ENCODE measurements at regions not wholly inside any gene's neighbourhood (a gene's known extent, or its start where the extent isn't known, plus 50 kb on each side); places are given as distances from the start of the nearest gene placed in this dataset.
"Not testable (repeated sequence)": the region's sequence is repeated elsewhere in the genome, so short reads cannot be mapped to it uniquely, and the experiment has no call there.

DNA sequence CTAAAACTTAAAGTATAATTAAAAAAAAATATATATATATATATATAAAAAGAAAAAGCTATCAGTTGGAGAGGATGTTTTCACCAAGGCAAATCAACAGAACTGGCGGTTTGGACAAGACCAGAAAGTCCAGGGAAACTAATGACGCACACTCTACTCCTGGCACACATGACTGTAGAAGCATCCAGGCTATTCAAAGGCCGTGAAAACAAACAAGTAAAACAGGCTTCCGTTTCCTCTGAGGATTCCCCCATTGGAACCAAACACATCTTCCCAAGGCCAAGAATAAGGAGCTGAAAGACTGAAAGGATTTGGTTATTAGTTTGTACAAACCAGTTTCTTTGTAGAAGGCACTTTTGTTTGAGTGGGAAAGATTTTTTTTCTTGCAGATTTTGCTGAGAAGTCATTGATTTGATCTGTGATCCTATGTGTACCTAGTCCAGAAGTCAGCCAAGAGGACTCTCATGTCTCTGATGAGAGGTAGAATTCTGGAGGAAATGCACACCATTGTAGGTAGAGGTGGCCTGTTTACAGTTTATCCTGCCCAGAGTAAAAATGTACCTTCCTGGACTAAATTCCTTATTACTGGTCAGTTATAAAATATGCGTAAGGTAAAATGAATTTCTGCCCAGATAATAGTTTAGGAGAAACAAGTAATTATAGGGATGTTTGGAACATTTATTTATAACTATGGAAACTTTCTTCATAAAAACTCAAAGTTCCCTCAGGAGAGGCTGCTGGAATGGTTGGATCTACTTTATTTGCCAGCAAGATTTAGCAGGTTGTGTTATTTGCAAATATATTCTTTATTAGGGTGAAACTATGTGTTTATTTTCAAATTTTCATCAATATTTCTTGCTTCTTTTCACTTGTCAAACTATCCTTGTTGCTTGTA is 66.5 kb downstream of the DMP1 start:
- DNase-seq (ENCODE audit: low read depth): peak; percentile 91

DNA sequence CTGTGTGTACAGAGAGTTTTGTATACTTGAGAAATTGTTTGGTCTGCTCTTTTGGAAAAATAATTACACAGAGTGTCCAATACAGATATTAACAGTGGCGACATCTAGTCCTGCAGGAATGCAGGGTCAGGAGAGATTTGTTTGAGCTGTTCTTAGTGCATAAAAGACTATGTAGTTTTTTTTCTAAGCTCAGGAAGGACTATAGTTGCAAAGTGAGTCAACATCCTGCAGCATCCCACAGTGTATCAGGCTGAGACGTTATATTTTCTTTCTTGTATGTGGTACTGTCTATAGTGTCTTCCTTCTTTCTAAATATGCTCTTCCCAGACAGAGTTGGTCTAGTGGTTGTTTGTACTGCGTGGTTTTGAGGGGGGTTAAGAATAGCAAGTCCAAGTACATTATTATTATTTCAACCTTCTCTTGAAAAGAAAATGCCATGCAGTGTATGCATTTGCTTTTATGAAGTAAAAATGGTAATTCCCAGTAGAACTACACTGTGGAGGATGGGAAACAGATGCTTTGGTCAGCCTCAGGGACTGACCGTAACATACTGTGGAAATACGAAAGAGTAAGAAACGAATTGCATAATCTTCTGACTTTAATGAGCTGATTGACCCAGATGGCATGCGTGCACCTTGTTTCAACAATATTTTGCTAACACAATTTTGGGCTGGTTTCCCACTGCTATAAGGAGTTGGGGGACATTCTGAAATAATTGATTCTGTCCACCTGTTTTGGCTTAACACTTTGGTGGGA is 67.4 kb downstream of the DMP1 start:
- DNase-seq (ENCODE audit: low read depth): no peak

DNA sequence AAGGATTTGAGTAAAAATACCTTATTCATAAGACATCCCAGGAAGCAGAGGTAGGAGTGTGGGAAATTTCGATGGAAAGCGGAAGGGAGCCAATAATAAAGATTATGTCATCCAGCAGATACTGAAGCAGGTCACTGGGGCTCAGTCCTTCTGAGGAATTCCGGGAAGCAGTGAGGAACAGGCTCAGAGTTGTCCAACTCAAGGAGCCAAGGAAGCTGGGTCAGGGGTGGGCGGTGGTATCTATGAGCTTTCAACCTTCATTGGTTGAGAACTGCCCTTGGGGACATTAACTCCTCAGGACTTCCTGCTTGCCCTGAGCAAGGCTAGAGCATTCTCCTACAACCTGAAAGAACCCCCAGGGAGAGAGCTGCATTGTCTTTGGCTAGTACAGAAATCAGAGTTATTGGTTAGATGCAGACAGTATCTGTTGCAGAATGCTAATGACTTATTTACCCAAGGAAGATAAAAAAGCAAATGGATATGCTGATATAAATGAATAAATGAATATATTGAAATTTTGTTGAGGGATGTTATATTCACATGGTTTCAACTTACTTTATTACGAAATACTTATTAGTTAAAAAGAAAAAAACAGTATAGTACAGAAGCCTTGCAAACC is 68.2 kb downstream of the DMP1 start:
- no peak for DNase-seq (ENCODE audit: low read depth)

DNA sequence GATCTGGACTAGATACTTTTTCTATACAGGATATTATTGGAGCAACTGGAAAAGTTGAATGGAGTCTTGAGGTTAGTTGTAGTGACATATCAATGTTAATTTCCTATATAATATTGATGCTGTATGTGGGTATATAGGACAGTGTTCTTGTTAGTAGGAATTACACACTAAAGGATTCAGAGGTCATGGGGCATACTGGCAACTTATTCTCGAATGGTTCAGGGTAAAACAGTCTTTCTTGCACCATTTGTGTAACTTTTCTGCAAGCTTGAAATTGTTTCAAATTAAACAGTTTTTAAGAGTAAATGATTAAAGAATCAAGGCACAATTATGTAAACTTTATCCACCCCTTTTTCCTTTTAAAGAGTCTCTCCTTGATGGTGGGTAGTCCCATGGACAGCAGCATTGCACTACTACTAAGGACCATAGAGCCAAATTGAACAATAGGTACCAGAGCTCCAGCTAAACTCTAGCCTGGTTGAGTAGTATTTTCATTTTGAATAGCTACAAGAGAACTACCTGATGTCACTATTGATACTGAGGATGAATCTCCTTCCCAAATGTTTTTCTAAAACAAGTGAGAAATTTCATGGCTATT is 70.1 kb downstream of the DMP1 start:
- no peak for DNase-seq (ENCODE audit: low read depth)

DNA sequence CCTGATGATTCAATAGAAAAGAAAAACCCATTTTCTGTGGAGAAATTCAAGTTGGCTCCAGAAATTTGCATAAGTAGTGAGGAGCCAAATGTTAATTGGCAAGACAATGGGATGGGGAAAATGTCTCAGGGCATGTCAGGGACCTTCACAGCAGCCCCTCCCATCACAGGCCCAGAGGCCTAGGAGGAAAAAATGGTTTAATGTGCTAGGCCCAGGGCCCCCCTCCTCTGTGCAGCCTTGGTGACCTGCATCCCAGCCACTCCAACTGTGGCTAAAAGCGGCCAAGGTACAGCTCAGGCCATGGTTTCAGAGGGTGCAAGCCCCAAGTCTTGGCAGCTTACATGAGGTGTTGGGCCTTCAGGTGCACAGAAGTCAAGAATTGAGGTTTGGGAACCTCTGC is 74.1 kb upstream of the IBSP start:
- not testable (repeated sequence) for DNase-seq (ENCODE audit: low read depth)

DNA sequence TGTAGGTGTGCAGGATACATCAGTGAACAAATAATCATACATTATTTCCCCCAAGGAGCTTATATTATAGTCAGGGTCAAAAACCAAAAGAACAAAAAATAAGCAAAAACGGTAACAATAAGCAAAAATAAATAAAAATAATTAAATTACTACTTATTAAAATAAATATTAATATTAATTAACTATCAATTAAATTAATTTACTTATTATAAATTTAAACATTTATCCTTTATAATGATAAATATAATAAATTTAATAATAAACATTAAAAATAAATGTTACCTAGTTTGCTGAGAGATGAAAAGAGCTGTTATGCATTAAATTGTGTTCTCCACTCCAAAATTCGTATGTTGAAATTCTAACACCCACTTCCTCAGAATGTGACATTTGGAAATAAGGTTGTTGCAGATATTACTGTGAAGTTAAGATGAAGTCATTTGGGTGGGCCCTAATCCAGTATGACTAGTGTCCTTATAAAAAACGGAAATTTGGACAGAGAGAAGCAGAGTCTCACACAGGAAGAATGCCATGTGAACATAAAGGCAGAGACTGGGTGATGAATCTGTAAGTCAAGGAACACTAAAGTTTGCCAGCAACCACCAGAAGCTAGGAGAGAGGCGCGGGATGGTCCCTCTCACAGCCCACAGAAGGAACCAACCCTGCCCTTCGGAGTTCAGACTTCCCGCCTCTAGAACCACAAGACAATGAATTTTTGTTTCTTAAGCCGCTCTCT is 67.2 kb upstream of the IBSP start:
- no peak for DNase-seq (ENCODE audit: low read depth)

DNA sequence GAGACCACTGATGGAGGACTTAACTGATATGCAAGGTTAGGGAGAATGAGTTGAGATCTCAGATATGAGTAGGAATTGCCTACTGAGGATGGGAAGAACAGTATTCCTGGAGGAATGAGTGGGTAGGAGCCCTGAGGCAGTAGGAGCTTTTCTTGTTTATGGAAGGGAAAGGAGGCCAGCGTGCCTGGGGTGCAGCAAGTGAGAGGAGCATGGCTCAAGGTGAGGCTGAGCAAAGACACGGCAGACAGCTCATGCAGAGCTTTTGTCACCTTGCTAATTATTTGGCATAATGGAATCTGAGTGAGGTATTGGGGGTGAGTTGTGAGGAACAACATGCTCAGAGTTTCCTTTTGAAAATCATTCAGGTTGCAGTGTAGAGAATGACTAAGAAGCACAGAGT is 65.3 kb upstream of the IBSP start:
- no peak for DNase-seq (ENCODE audit: low read depth)

DNA sequence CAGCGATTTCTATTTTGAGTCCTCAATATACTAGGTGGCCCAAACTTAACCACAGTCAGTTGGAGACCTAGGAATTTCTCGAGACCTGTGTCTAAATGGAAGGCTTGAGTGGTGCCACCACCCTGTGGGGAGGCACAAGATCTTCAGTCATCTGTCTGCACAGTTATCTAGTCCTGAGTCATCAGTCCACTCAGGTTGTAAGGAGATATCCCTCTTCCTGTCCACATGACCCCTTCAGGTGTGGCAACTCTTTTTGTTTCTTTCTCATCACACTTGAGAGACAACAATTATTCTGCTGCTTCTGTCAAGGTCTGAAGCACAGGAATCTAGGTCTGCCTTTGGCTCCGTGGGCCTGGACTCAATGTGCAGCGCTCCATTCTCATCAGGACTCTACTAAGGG is 64.4 kb upstream of the IBSP start:
- no peak for DNase-seq (ENCODE audit: low read depth)

DNA sequence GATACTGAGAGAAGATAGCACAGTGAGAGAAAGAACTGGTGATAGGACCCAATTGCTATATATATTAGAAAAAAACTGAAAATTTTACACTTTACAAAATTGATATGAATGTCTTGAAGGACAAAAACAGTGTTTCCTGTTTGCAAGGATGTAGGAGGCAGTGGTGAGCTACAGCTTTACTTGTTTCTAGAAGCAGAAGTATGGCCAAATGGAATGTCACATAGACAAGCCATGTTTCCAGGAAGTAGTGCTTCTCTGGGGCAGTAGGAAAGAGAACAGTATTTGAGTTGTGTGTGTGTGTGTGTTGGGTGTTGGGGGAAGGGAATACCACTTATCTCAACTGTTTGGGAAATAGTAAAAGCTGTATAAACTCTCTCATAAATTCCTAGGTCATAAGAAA is 60.9 kb upstream of the IBSP start:
- no peak for DNase-seq (ENCODE audit: low read depth)

DNA sequence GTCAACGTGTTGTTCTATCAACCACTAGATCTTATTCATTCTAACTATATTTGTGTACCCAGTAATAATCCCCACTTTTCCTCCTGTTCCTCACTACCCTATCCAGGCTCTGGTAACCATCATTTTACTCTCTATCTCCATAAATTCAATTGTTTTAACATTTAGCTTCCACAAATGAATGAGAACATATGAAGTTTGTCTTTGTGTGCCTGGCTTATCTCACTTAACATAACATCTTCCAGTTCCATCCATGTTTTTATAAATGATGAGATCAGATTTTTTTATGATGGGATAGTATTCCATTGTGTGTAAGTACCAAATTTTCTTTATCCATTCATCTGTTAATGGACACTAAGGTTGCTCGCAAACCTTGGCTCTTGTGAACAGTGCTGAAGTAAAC is 59.9 kb upstream of the IBSP start:
- no peak for DNase-seq (ENCODE audit: low read depth)

DNA sequence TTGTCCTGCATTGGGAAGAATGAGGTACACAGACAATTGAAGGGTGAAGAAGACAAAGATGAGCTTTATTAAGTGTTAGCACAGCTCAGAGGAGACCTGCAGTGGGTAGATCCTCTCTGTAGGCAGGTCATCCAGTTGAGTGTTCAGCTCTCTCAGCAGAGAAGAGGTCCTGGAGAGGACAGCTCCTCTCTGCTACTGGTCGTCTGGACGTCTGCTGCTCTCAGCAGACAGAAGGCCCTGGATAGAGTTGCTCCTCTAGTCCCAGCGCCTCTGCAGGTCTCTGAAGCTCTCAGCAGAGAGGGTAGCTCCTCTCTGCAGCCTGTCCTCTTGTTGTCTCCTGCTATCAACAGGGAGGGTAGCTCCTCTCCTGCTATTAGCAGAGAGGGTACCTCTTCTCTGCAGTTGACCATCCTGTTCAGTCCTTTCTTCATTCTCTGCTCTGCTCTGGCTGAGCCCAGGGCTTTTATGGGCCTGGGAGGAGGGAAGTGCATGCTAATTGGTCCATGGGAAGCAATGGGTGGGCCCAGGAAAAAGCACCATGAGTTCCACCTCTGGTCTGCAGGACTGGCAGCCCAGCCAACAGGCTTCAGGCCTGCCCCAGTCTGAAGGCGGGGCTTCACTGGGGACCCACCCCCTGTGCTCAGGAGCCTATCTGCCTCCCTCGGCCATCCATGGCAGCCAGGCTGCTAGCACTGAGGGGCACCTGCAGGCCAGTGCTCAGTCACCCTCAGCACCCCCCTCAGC is 54.1 kb upstream of the IBSP start:
- no peak for DNase-seq (ENCODE audit: low read depth)

DNA sequence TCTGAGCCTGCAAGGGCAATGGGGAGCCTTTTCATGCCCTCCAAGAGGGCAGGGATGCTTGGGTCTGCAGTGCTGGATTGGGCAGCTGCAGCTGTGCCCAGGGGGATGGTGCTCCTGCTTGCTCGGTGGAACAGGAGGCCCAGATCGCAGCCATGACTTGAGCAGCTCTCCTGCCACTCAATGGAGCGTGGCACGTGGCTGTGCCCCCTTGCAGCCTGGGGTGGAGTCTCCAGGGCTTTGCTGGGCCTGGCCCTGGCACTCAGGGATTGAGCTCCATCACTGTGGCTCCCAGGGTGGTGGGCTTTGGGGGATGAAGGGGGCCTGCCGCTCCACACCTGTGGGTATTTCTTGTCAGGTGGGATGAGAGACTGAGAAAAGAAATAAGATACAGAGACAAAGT is 53.4 kb upstream of the IBSP start:
- no peak for DNase-seq (ENCODE audit: low read depth)
